ENCODE measurements at regions not wholly inside any gene's neighbourhood (a gene's known extent, or its start where the extent isn't known, plus 50 kb on each side); places are given as distances from the start of the nearest gene placed in this dataset.

GRCh38 chr14:96660667-96661066 lies 136.5 kb upstream of the VRK1 start:
- TF ChIP-seq, protein P1, sequence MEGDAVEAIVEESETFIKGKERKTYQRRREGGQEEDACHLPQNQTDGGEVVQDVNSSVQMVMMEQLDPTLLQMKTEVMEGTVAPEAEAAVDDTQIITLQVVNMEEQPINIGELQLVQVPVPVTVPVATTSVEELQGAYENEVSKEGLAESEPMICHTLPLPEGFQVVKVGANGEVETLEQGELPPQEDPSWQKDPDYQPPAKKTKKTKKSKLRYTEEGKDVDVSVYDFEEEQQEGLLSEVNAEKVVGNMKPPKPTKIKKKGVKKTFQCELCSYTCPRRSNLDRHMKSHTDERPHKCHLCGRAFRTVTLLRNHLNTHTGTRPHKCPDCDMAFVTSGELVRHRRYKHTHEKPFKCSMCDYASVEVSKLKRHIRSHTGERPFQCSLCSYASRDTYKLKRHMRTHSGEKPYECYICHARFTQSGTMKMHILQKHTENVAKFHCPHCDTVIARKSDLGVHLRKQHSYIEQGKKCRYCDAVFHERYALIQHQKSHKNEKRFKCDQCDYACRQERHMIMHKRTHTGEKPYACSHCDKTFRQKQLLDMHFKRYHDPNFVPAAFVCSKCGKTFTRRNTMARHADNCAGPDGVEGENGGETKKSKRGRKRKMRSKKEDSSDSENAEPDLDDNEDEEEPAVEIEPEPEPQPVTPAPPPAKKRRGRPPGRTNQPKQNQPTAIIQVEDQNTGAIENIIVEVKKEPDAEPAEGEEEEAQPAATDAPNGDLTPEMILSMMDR (IDR thresholded peaks at IDR 0.05): no peak
- TF ChIP-seq EP300 (IDR thresholded peaks at IDR 0.05) (no peak), POLR2A (IDR thresholded peaks at IDR 0.05) (no peak)

Measured in gastroesophageal sphincter (tissue), 3 donors.